AG09309 (cell line): ENCODE measurements at regions not wholly inside any gene's neighbourhood (a gene's known extent, or its start where the extent isn't known, plus 50 kb on each side); places are given as distances from the start of the nearest gene placed in this dataset.

ENCODE experiments used
- DNase-seq: peaks from one replicate; pipeline ENCODE4 v3.0.0-alpha.2; 2010; ENCODE audit warnings: low read depth
- H3K4me3 ChIP-seq: 2 replicates; pipeline ENCODE4 v1.5.1; 2011; ENCODE audit warnings: mild to moderate bottlenecking, low read depth, low read length, moderate library complexity; ENCODE audit not compliant: control insufficient read depth
- CTCF ChIP-seq: IDR thresholded peaks from 2 replicates; pipeline ENCODE4 v1.5.1; 2011; ENCODE audit warnings: mild to moderate bottlenecking, low read depth, low read length, inconsistent platforms; ENCODE audit not compliant: insufficient read depth, control insufficient read depth; ENCODE audit errors: missing control alignments

GRCh38 chr2:121887513-121888188 is 132.2 kb downstream of the TSN start:
- no peak for DNase-seq
- H3K4me3 ChIP-seq = no peak overlapping the region
- no peak for TF ChIP-seq CTCF

- peak; percentile 10 for TF ChIP-seq CTCF
- no peak overlapping the region for H3K4me3 ChIP-seq
- no peak for DNase-seq
Measured at GRCh38 chr2:121888189-121888557, 132.7 kb downstream of the TSN start.

- no peak for DNase-seq
- no peak overlapping the region for H3K4me3 ChIP-seq
- no peak for TF ChIP-seq CTCF
Measured at GRCh38 chr2:121890041-121890440, 134.6 kb downstream of the TSN start.

GRCh38 chr2:121895723-121896571 is 140.5 kb downstream of the TSN start:
- TF ChIP-seq CTCF = no peak
- H3K4me3 ChIP-seq = no peak overlapping the region
- no peak for DNase-seq

GRCh38 chr2:121897335-121897970 is 142.0 kb downstream of the TSN start:
- no peak for DNase-seq
- no peak overlapping the region for H3K4me3 ChIP-seq
- TF ChIP-seq CTCF = peak; percentile 56

- no peak for DNase-seq
- TF ChIP-seq CTCF = no peak
- H3K4me3 ChIP-seq = no peak overlapping the region
Measured at GRCh38 chr2:121898483-121898882, 143.0 kb downstream of the TSN start.
